HG03135 (cell line): ENCODE measurements at regions not wholly inside any gene's neighbourhood (a gene's known extent, or its start where the extent isn't known, plus 50 kb on each side); places are given as distances from the start of the nearest gene placed in this dataset.

ENCODE experiments used
- ATAC-seq: cut with Tn5 transposase; IDR thresholded peaks from one replicate; pipeline ENCODE4 v1.9.1; 2021; ENCODE audit warnings: mild to moderate bottlenecking, moderate library complexity; ENCODE audit not compliant: unreplicated experiment

DNA sequence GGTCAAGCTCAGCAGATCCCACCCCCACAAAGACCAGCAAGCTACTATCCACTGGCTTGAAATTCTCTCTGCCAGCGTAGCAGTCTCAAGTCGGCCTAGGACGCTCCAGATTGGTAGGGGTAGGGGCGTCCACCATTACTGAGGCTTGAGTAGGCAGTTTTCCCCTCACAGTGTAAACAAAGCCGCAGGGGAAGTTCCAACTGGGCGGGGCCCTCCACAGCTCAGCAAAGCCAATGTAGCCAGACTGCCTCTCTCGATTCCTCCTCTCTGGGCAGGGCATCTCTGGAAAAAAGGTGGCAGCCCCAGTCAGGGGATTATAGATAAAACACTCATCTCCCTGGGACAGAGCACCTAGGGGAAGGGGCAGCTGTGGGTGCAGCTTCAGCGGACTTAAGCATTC, 1064.9 kb upstream of the TENM4 start:
- ATAC-seq: no peak

DNA sequence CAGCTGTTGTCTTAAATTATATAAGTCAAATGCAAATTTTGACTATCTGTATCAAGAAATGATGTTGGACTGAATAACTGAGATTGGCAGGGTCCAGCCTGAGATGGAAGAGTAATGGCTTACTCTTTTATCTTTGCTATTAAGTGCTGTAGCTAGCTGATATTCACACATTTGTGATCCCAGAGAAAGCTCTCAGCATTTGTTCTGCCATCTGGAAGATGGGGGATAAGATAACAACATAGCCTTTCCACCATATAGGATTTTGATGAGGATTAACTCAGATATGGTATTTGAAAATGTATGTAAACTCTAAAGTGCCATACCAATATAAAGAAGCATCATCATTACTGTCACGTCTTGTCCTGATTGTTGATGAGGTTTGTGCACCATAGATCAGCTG, 1063.2 kb upstream of the TENM4 start:
- ATAC-seq: no peak

DNA sequence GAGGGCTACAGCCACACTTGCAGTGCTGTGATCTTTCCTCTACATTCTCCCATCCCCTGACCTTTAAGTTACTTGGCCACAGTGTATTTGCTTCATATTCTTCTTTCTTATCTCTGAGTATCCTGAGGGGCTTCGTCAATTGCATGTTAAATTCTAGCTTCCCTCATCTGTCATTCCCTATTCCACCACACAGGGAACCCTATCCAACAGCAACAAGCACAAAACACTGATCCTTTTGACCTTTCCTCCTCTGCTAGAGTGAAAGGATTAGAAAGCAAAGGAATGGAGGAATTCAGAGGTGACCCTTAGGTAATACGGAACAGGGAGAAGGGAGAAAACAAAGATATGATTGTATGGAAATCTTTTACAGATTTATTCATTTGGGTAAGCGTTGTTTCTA, 1061.7 kb upstream of the TENM4 start:
- ATAC-seq: no peak

- ATAC-seq: no peak
Measured at GRCh38 chr11:80495116-80495515, 1054.3 kb upstream of the TENM4 start.

DNA sequence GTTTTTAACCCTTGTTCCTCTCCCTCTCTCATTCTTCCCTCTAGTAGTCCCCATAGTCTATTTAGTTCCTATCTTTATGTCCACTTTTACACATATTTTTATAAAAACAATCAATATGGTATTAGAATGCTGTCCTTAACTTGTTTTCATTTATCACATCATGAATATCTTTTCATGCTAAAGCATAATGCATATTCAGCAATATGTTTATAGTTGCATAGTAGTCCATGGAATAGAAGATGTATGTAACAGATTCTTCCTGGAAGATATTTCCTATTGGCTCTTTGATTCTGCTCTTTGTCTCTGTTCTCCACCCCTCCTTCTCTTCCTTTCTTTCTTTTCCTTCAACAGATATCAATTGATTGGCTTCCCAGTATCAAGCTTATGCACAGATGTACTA, 1047.1 kb upstream of the TENM4 start:
- ATAC-seq: no peak

DNA sequence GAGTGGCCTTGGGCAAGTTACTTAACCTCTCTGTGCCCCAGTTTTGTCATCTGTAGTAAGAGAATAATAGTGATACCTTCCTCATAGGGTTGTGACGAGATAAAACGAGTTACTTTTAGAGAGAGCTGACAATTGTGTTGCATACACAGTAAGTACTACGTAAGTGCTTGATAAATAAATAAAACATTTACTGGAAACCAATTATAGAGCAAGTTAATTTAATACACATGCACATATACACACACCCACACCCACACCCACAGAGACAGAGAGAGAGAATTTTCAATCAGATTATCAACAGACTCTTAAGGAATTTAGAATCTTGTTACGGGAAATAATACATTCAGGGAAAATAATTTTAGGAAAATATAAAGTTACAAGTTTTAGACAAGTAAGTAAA, 1045.8 kb upstream of the TENM4 start:
- ATAC-seq: no peak

DNA sequence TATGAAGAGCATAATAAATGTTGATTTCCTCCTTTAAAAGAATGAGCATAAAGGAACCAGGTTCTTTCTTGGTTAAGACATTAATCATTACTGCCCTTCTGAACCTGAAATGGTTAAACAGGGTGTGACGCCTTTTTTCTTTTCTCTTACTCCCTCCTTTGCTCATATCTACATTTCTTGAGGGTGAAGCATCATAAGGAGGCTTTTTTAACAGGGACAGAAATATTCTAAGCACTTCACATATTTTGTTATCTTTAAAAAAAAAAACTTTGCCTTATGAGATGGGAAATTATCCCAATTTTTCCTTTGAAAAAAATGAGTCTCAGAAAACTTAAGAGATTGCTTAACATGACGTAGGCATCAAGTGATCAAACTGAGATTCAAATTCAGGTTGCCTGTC, 1036.3 kb upstream of the TENM4 start:
- no peak for ATAC-seq

GRCh38 chr11:80473562-80473961, 1032.7 kb upstream of the TENM4 start:
- peak; percentile 73 for ATAC-seq

DNA sequence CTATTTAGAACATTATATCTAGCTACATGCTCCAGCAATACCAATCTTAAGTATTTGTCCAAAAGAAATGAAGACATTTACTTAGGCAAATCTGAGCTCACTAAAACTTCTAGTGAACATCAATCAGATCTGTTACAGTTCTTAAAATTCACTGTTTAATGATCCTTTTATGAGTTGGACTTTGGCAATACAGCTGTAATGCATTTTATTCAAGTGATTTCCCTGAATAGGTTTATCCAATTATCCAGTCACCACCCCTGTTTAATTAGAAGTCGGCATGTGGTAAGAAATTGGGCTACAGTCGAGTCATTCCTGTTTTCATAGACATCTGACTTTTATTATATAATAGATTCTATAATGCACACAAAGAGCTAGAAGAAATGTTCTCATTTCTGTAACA, 1029.0 kb upstream of the TENM4 start:
- ATAC-seq: no peak

- ATAC-seq: no peak
Measured at GRCh38 chr11:80466570-80466969, 1025.7 kb upstream of the TENM4 start.

DNA sequence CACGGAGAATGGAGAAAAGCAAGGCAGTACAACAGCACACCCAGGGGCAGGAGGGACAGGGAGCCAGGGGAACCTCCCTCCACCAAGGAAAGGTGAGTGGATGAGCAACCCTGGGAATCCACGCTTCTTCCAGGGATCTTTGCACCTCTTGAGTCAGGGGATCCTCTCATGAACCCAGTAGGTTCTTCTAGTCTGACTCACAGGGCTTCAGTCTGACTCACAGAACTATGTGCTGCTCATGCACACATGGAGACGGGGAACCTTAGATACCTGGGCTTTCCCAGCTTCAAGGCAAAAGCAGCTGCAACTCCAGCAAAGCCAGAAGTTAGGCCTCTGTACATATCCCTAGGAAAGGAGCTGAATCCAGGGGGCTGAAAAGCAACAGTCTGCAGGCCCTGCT, 1021.4 kb upstream of the TENM4 start:
- no peak for ATAC-seq

GRCh38 chr11:80458376-80458775, 1017.5 kb upstream of the TENM4 start:
- ATAC-seq: no peak

DNA sequence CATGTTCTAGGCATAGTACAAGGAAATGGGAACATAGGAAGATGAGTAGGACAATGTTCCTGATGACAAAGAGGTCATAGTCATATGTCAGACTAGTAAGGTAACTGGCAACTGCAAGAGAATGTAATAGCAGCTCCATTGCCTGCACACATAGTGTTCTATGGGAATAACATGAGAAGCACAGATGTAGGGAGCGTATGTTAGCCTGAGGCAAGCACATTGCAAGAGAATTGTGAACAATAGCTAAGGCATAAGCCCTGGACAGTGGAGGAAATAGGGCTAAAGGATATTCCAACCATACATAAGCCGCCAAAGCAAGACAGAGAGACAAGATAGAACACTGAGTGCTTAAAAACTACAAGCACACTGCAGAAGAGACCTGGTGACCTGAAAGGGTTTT, 1017.0 kb upstream of the TENM4 start:
- no peak for ATAC-seq

GRCh38 chr11:80455818-80456217, 1015.0 kb upstream of the TENM4 start:
- no peak for ATAC-seq

DNA sequence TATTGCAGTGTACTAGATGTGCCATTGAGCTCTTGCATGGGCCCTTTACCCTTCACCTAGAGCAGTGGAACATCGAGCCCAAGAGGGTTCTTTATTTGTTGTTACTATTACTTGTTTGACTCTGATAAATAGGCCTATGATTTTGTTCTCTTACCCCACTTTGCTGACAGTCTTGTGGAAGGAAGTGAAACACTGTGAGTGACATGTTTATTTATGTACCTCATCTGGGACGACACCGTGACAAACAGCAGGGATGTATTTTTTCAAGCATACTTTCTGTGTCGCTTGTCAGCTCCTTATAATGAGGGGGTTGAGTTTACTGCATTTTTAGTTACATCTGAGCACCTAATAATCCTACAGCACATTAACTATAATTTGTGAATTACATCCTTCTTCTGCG, 1010.3 kb upstream of the TENM4 start:
- no peak for ATAC-seq

GRCh38 chr11:80448709-80449108, 1007.9 kb upstream of the TENM4 start:
- ATAC-seq: no peak

- no peak for ATAC-seq
Measured at GRCh38 chr11:80443177-80443576, 1002.3 kb upstream of the TENM4 start.

GRCh38 chr11:80441821-80442220, 1001.0 kb upstream of the TENM4 start:
- no peak for ATAC-seq

DNA sequence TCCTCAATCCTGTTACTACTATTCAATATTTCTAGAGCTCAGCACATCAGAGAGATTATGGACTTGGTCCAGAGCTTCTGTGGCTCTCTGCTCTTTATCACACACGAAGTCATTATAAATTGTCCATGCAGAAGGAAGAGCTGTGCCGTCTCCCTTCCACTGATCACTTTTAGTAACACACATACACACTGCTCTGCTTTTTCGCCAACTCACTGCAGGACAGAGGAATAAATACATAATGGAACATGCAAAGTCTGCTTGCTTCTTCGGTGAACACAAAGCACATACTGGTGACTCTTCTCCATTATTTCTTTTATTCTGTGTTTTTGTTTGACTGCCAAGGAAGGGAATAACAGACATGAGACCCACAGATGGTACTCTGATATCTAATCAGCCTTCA, 1000.0 kb upstream of the TENM4 start:
- no peak for ATAC-seq

DNA sequence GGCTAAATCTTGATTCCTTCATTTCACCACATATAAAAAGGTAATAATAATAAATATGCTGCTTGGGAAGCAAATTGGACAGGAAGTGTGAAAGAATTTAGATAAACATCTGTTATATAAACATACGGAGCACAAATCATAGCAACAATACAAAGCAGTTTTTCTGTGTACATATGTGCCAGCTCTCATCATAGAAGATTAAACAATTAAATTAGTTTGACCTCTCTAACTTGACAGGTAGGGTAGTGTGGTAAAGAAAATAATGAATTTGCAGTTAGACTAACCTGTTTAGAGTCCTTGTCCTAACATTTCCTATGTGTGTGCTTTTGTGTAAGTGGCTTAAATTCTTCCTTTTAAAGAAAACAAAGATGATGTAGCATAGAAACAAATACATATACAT, 995.7 kb upstream of the TENM4 start:
- ATAC-seq: no peak

DNA sequence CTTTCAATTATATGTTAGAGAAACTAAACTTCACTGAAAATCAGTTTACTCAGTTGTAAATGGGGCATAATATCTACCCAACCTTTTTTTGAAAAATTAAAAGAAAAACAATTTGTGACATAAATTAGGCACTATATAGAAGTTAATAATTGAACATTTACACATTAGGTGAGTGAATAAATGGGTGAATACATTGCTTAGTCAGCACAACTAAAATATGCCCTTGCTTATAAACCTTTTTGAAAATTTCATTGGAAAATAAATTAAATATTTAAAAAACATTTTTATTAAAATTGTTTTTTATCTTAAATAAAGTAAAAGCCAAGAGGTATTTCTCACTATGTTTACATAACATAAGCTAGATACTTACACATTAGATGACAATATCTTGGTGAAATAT, 994.5 kb upstream of the TENM4 start:
- ATAC-seq: no peak

DNA sequence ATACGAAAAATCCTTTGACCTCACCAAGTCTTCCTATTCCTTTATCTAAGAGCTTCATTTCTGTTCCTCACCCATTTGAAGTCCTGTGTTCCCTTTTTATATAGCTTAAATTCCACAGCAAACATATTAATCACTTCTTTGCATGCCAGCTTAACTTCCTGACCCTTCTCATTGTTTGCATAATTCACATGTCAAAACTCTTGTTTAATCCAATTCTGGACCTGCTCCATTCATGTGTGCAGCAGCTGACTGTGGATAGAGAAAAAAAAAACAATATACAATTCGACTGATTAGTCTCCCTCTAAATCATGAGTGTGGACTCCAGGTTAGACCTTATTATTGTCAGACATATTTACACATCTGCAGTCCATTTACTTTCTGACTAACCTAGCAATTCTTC, 991.2 kb upstream of the TENM4 start:
- ATAC-seq: no peak

DNA sequence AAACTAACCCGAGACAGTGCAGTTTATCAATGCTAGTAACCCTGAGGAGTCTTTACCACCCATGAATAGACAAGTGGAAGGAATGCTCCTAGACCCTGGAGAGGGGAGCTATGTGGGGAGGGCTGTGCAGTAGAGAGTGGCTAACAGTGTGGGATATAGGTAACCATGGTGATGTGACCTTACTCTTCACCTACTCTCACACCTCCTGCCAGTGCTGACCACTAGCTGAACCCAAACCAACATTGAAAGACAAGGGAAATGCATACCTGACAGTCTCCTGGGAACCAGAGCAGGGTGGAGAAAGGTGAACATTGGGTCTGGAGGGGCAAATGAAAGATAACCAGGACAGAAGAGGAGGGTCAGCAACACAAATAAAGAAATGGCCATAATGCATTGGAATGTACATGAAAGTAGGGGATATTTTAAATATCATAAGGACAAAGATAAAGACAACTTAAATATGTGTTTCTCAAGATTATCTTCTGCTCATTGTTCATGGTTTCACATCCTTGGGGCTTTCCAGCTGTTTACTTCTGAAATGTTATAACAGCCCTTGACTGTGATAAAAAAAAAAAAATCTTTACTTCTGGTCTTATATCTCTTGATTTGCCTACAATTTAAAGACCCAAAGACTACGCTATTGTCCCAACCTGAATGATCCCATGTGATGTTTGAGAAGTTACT, 983.3 kb upstream of the TENM4 start:
- ATAC-seq: peak; percentile 55
